ENCODE measurements at regions not wholly inside any gene's neighbourhood (a gene's known extent, or its start where the extent isn't known, plus 50 kb on each side); places are given as distances from the start of the nearest gene placed in this dataset.
"Not testable (repeated sequence)": the region's sequence is repeated elsewhere in the genome, so short reads cannot be mapped to it uniquely, and the experiment has no call there.

DNA sequence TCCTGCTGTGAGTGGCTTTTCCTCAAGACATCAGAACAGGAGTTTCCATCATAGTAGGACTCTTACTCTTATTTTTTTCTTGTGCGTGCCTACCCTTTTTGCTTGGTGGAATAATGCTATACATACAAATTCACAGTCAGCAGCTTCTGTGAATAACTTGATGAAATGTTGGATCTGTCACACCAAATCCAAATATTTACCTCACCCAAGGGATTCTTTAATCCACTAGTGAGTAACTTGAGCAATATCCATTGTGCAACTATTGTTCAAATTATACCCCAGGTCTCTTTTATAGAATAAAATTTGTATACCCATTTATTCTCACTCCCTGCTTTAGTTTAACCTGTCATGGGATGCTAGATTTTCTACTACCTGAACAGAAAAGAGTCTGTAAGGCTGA, 1078.3 kb upstream of the EDIL3 start:
- peaks cover 0 to 3% (median 0%) of the 10 kb centered on the region in 4 donors for H3K9me3 ChIP-seq
- no peaks in the 10 kb centered on the region for H3K36me3 ChIP-seq
- H3K27me3 ChIP-seq: no peaks in the 10 kb centered on the region
- 87 to 90% methylated on average over 1 of the region's 1 CpG for WGBS, 2 donors
- H3K27ac ChIP-seq: no peak overlapping the region
- TF ChIP-seq POLR2A (IDR thresholded peaks at IDR 0.05) (no peak), POLR2AphosphoS5 (IDR thresholded peaks at IDR 0.05) (no peak), CTCF (IDR thresholded peaks at IDR 0.05) (no peak), EP300 (IDR thresholded peaks at IDR 0.05) (no peak)
- DNase-seq: no peak
- no peak overlapping the region for H3K4me3 ChIP-seq
- no peaks in the 10 kb centered on the region for H3K4me1 ChIP-seq
- intact Hi-C loops (cut with DNase I): no loop called here

GRCh38 chr5:85466423-85466822, 1081.7 kb upstream of the EDIL3 start:
- no peak for DNase-seq
- no peak overlapping the region for H3K4me3 ChIP-seq
- WGBS, 2 donors: 33 to 48% methylated on average over 1 of the region's 1 CpG
- intact Hi-C loops (cut with DNase I): no loop called here
- H3K4me1 ChIP-seq: no peaks in the 10 kb centered on the region
- TF ChIP-seq POLR2A (IDR thresholded peaks at IDR 0.05): no peak
- TF ChIP-seq CTCF (IDR thresholded peaks at IDR 0.05): no peak
- TF ChIP-seq POLR2AphosphoS5 (IDR thresholded peaks at IDR 0.05): no peak
- H3K27me3 ChIP-seq: no peaks in the 10 kb centered on the region
- no peaks in the 10 kb centered on the region for H3K36me3 ChIP-seq
- H3K27ac ChIP-seq: no peak overlapping the region
- H3K9me3 ChIP-seq: peaks cover 0 to 3% (median 1%) of the 10 kb centered on the region in 4 donors

GRCh38 chr5:85472749-85473148, 1088.1 kb upstream of the EDIL3 start:
- Histone ChIP-seq H3K27me3 (no peaks in the 10 kb centered on the region), H3K27ac (no peak overlapping the region), H3K4me1 (no peaks in the 10 kb centered on the region), H3K9me3 (peaks cover 0 to 2% (median 0%) of the 10 kb centered on the region in 4 donors), H3K4me3 (no peak overlapping the region), H3K36me3 (no peaks in the 10 kb centered on the region)
- DNase-seq: no peak
- TF ChIP-seq CTCF (IDR thresholded peaks at IDR 0.05) (no peak), POLR2A (IDR thresholded peaks at IDR 0.05) (no peak), EP300 (IDR thresholded peaks at IDR 0.05) (no peak), POLR2AphosphoS5 (IDR thresholded peaks at IDR 0.05) (no peak)
- intact Hi-C loops (cut with DNase I): no loop called here

- DNase-seq; H3K4me3 ChIP-seq; H3K4me1 ChIP-seq; H3K27me3 ChIP-seq; intact Hi-C loops (cut with DNase I); H3K36me3 ChIP-seq; H3K27ac ChIP-seq; H3K9me3 ChIP-seq: not testable (repeated sequence)
- WGBS, 2 donors: 83 to 87% methylated on average over 4 of the region's 4 CpGs
These were observed 1090.5 kb upstream of the EDIL3 start for GRCh38 chr5:85475151-85475550.

GRCh38 chr5:85476617-85477016, 1091.9 kb upstream of the EDIL3 start:
- H3K27me3 ChIP-seq: no peaks in the 10 kb centered on the region
- TF ChIP-seq POLR2AphosphoS5 (IDR thresholded peaks at IDR 0.05): no peak
- TF ChIP-seq CTCF (IDR thresholded peaks at IDR 0.05): no peak
- no peak for TF ChIP-seq POLR2A (IDR thresholded peaks at IDR 0.05)
- no peak for TF ChIP-seq EP300 (IDR thresholded peaks at IDR 0.05)
- H3K9me3 ChIP-seq: no peaks in the 10 kb centered on the region
- no peaks in the 10 kb centered on the region for H3K36me3 ChIP-seq
- H3K27ac ChIP-seq: no peak overlapping the region
- H3K4me3 ChIP-seq: no peak overlapping the region
- H3K4me1 ChIP-seq: no peaks in the 10 kb centered on the region
- no peak for DNase-seq
- intact Hi-C loops (cut with DNase I): no loop called here
